H1 (cell line): ENCODE measurements at regions not wholly inside any gene's neighbourhood (a gene's known extent, or its start where the extent isn't known, plus 50 kb on each side); places are given as distances from the start of the nearest gene placed in this dataset.
A peak's percentile ranks its signal among the peaks of the same experiment; 100 is the strongest.

Source experiments
- BRCA1 ChIP-seq: IDR thresholded peaks from 2 replicates; pipeline ENCODE4 v1.6.1; 2012; ENCODE audit warnings: low read depth, low read length, improper control_type of control experiment
- EZH2 ChIP-seq: fragments of 200-600 bp; sonication (generic); IDR thresholded peaks from 2 replicates; pipeline ENCODE4 v1.7.1; 2012; ENCODE audit warnings: low read depth, mild to moderate bottlenecking, moderate library complexity, low read length, inconsistent platforms; ENCODE audit not compliant: severe bottlenecking
- JUND ChIP-seq: IDR thresholded peaks from 2 replicates; pipeline ENCODE4 v1.6.1; 2011; ENCODE audit warnings: mild to moderate bottlenecking, improper control_type of control experiment, low read length
- KDM4A ChIP-seq: IDR thresholded peaks from one replicate; pipeline ENCODE4 v1.7.1; 2012; ENCODE audit warnings: low read depth, mild to moderate bottlenecking, moderate library complexity, low read length, inconsistent platforms; ENCODE audit not compliant: severe bottlenecking
- SIN3A ChIP-seq, 2 experiments: IDR thresholded peaks in 1 of 2; conservative IDR thresholded peaks in 1 of 2; 2 replicates each; pipeline ENCODE4 v1.6.1; 2011 to 2012; ENCODE audit warnings: low read length in 2 of 2, improper control_type of control experiment in 1 of 2, low read depth in 1 of 2, mild to moderate bottlenecking in 1 of 2
- SP1 ChIP-seq: IDR thresholded peaks from 2 replicates; pipeline ENCODE4 v1.6.1; 2011; ENCODE audit warnings: low read depth, low read length
- SP2 ChIP-seq: IDR thresholded peaks from 2 replicates; pipeline ENCODE4 v1.6.1; 2012; ENCODE audit warnings: mild to moderate bottlenecking, low read length, inconsistent platforms
- TF ChIP-seq, protein P1 (sequence below): fragments of 300-600 bp; sonication (generic); IDR thresholded peaks from 2 replicates; pipeline ENCODE4 v1.7.1; 2012; ENCODE audit warnings: low read length, moderate library complexity, mild to moderate bottlenecking, inconsistent platforms; ENCODE audit not compliant: insufficient replicate concordance
- TF ChIP-seq, protein P2 (sequence below): IDR thresholded peaks from 2 replicates; pipeline ENCODE4 v1.6.1; 2012; ENCODE audit warnings: inconsistent platforms
- TF ChIP-seq, protein P3 (sequence below): IDR thresholded peaks from 2 replicates; pipeline ENCODE4 v1.6.1; 2011; ENCODE audit warnings: low read length, improper control_type of control experiment

- TF ChIP-seq, protein P1, sequence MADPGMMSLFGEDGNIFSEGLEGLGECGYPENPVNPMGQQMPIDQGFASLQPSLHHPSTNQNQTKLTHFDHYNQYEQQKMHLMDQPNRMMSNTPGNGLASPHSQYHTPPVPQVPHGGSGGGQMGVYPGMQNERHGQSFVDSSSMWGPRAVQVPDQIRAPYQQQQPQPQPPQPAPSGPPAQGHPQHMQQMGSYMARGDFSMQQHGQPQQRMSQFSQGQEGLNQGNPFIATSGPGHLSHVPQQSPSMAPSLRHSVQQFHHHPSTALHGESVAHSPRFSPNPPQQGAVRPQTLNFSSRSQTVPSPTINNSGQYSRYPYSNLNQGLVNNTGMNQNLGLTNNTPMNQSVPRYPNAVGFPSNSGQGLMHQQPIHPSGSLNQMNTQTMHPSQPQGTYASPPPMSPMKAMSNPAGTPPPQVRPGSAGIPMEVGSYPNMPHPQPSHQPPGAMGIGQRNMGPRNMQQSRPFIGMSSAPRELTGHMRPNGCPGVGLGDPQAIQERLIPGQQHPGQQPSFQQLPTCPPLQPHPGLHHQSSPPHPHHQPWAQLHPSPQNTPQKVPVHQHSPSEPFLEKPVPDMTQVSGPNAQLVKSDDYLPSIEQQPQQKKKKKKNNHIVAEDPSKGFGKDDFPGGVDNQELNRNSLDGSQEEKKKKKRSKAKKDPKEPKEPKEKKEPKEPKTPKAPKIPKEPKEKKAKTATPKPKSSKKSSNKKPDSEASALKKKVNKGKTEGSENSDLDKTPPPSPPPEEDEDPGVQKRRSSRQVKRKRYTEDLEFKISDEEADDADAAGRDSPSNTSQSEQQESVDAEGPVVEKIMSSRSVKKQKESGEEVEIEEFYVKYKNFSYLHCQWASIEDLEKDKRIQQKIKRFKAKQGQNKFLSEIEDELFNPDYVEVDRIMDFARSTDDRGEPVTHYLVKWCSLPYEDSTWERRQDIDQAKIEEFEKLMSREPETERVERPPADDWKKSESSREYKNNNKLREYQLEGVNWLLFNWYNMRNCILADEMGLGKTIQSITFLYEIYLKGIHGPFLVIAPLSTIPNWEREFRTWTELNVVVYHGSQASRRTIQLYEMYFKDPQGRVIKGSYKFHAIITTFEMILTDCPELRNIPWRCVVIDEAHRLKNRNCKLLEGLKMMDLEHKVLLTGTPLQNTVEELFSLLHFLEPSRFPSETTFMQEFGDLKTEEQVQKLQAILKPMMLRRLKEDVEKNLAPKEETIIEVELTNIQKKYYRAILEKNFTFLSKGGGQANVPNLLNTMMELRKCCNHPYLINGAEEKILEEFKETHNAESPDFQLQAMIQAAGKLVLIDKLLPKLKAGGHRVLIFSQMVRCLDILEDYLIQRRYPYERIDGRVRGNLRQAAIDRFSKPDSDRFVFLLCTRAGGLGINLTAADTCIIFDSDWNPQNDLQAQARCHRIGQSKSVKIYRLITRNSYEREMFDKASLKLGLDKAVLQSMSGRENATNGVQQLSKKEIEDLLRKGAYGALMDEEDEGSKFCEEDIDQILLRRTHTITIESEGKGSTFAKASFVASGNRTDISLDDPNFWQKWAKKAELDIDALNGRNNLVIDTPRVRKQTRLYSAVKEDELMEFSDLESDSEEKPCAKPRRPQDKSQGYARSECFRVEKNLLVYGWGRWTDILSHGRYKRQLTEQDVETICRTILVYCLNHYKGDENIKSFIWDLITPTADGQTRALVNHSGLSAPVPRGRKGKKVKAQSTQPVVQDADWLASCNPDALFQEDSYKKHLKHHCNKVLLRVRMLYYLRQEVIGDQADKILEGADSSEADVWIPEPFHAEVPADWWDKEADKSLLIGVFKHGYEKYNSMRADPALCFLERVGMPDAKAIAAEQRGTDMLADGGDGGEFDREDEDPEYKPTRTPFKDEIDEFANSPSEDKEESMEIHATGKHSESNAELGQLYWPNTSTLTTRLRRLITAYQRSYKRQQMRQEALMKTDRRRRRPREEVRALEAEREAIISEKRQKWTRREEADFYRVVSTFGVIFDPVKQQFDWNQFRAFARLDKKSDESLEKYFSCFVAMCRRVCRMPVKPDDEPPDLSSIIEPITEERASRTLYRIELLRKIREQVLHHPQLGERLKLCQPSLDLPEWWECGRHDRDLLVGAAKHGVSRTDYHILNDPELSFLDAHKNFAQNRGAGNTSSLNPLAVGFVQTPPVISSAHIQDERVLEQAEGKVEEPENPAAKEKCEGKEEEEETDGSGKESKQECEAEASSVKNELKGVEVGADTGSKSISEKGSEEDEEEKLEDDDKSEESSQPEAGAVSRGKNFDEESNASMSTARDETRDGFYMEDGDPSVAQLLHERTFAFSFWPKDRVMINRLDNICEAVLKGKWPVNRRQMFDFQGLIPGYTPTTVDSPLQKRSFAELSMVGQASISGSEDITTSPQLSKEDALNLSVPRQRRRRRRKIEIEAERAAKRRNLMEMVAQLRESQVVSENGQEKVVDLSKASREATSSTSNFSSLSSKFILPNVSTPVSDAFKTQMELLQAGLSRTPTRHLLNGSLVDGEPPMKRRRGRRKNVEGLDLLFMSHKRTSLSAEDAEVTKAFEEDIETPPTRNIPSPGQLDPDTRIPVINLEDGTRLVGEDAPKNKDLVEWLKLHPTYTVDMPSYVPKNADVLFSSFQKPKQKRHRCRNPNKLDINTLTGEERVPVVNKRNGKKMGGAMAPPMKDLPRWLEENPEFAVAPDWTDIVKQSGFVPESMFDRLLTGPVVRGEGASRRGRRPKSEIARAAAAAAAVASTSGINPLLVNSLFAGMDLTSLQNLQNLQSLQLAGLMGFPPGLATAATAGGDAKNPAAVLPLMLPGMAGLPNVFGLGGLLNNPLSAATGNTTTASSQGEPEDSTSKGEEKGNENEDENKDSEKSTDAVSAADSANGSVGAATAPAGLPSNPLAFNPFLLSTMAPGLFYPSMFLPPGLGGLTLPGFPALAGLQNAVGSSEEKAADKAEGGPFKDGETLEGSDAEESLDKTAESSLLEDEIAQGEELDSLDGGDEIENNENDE, result no peak
- TF ChIP-seq SP1 (no peak), BRCA1 (no peak), SIN3A (conservative IDR thresholded peaks at IDR 0.05 in 1 of 2, IDR thresholded peaks at IDR 0.05 in 1 of 2; ENCODE audit: low read depth in 1 of 2, low read length in 2 of 2) (no peak), KDM4A (no peak), JUND (no peak), SP2 (no peak), EZH2 (peak; percentile 47)
- TF ChIP-seq, protein P2, sequence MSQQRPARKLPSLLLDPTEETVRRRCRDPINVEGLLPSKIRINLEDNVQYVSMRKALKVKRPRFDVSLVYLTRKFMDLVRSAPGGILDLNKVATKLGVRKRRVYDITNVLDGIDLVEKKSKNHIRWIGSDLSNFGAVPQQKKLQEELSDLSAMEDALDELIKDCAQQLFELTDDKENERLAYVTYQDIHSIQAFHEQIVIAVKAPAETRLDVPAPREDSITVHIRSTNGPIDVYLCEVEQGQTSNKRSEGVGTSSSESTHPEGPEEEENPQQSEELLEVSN, result peak; percentile 90
- TF ChIP-seq, protein P3, sequence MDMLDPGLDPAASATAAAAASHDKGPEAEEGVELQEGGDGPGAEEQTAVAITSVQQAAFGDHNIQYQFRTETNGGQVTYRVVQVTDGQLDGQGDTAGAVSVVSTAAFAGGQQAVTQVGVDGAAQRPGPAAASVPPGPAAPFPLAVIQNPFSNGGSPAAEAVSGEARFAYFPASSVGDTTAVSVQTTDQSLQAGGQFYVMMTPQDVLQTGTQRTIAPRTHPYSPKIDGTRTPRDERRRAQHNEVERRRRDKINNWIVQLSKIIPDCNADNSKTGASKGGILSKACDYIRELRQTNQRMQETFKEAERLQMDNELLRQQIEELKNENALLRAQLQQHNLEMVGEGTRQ, result no peak
Measured at GRCh38 chr3:69541711-69542088, 155.8 kb upstream of the FRMD4B start (continued).
